ENCODE measurements at regions not wholly inside any gene's neighbourhood (a gene's known extent, or its start where the extent isn't known, plus 50 kb on each side); places are given as distances from the start of the nearest gene placed in this dataset.
"Not testable (repeated sequence)": the region's sequence is repeated elsewhere in the genome, so short reads cannot be mapped to it uniquely, and the experiment has no call there.

GRCh38 chr14:51457843-51458562 is 193.7 kb upstream of the FRMD6 start:
- DNase-seq (ENCODE audit: missing footprints) (no peak), ATAC-seq (no peak)
- intact Hi-C loops (cut with DNase I) = no loop called here

- ATAC-seq (no peak), DNase-seq (ENCODE audit: missing footprints) (no peak)
- intact Hi-C loops (cut with DNase I) = no loop called here
Measured at GRCh38 chr14:51458563-51458955, 193.2 kb upstream of the FRMD6 start.

DNA sequence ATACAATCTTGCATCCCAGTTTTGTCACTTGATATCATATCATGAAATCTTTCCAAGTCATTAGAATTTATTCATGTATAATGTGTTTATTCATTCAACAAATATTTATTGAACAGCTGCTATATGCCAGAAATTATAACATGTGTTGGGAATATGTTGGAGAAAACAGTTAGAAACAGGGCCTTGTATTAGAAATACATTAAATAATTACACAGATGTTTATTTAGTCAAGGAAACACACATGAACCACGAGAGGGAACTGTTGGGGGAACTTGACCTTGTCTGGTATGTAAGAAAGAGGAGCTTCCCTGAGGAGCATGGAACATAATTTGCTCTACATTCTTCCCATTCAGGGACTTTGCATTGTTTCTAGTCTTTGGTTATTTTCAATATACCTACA is 191.7 kb upstream of the FRMD6 start:
- DNase-seq (ENCODE audit: missing footprints) = no peak
- intact Hi-C loops (cut with DNase I) = no loop called here
- no peak for ATAC-seq

- ATAC-seq = no peak
- intact Hi-C loops (cut with DNase I) = no loop called here
- DNase-seq (ENCODE audit: missing footprints) = no peak
Measured at GRCh38 chr14:51462182-51462581, 189.5 kb upstream of the FRMD6 start.

DNA sequence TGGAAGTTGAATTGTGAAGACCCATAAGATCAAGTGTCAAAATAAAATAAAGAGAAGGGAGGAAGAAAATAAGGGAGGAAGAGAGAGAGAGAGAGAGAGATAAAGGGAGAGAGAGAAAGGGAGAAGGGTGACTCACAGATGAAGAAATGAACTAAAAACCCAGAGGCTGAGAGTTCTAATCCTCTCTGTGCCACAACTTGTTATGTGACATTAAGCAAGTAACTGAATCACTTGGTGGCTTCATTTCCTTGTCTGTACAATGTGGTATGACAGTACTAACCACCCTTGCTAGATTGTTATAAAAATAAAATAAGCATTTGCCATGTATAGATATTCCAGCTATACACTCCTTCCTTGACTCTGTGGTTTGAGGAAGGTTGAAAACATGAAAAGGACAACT is 189.0 kb upstream of the FRMD6 start:
- DNase-seq (ENCODE audit: missing footprints) (no peak), ATAC-seq (no peak)
- intact Hi-C loops (cut with DNase I) = no loop called here

DNA sequence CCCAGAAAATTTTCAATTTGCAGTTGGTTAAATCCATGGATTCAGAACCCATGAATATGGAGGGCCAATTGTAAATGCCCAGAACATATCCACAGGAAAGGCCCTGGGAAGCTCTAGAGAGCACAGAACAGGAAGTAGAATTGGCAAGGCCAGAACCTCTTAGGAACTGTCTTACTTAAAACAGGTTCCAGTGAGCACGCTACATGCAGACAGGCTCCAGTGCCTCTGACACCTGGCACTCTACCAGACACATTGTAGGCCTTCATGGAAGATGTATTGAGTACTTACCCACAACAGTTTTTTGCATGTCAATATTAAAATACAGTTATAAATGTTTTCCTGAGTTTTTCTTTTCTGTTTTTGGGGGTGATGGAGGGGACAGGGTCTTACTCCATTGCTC is 188.2 kb upstream of the FRMD6 start:
- intact Hi-C loops (cut with DNase I) = no loop called here
- DNase-seq (ENCODE audit: missing footprints) (no peak), ATAC-seq (no peak)

DNA sequence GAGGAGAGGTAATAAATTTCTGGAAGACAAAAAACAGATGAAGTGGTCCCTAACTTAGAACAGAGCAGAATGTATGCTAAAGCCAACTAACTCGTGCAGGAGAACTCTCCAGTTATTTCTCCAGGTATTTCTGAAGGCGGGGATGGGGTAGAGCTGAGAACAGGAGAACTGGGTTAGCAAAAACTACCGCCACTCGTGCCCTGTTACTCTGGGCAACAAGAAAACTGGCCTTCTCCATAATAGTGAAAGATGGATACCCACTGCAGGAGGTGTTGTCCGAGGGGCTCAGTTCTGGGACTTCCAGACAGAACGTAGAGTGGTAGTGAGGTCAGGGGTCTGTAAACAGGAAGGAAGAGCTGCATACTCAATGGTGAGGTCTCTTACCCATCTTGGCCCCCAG is 187.3 kb upstream of the FRMD6 start:
- DNase-seq (ENCODE audit: missing footprints) = no peak
- intact Hi-C loops (cut with DNase I) = no loop called here
- no peak for ATAC-seq

- DNase-seq (ENCODE audit: missing footprints) (no peak), ATAC-seq (no peak)
- intact Hi-C loops (cut with DNase I) = no loop called here
Measured at GRCh38 chr14:51465486-51465885, 186.2 kb upstream of the FRMD6 start.

GRCh38 chr14:51467392-51467791 is 184.3 kb upstream of the FRMD6 start:
- intact Hi-C loops (cut with DNase I); ATAC-seq; DNase-seq (ENCODE audit: missing footprints): not testable (repeated sequence)

GRCh38 chr14:51468523-51468922 is 183.2 kb upstream of the FRMD6 start:
- intact Hi-C loops (cut with DNase I) = no loop called here
- DNase-seq (ENCODE audit: missing footprints) = no peak
- no peak for ATAC-seq

GRCh38 chr14:51472881-51473280 is 178.8 kb upstream of the FRMD6 start:
- ATAC-seq = no peak
- intact Hi-C loops (cut with DNase I) = no loop called here

DNA sequence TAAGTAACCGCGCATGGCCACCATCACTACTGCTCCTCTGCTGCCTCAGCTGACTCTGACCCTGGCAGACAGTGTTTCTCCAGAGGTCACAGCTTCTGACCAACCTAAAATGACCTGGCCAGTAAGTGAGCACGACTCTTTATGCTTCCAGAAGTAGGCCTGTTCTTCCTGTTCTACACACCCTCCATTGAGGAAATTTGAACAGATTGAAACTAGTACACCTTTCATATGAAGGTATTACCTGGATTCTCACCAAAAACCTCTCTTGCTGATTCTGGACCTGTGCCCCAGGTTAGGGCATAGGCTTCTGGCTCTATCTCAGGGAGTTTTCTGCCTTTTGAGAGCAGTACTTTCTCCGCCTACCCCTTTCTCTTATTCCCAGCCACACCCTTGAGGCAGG is 178.4 kb upstream of the FRMD6 start:
- ATAC-seq (no peak), DNase-seq (ENCODE audit: missing footprints) (no peak)

More at GRCh38 chr14:51472881-51473280, 178.8 kb upstream of the FRMD6 start:
- DNase-seq (ENCODE audit: missing footprints) = no peak

DNA sequence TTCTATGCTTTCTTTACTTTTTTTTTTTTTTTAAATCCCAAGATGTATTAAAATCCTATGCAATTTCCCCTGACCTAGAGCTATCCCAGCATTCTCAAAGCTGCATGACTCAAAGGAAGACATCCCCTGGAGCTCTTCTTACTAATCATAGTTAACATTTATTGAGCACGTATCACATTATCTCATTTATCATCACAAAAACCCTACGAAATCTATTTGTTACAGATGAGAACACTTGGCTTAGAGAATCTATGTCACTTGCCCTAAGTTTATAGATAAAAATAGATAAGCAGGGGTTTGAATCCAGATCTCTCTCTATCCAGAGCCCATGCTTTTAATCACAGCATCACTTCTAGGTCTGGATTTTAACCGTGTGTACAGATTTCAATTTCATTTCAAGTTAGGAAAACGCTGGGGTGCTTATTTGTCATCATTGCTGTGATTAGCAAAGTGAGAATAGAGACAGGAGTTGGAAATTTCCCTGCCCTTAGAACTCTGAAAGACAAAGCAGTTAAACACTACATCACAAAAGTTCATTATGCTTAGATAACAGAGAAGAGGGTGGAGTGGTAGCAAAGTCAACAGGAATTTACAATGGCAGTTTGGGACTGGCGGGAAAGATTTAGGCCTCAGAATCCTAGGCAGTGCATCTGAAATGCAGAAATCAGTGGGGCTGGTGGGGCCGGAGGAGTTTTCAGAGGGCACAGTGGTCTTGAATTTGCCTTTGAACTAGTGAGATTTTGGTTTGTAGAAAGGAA is 177.7 kb upstream of the FRMD6 start:
- ATAC-seq = no peak
- DNase-seq (ENCODE audit: missing footprints) = no peak
- intact Hi-C loops (cut with DNase I) = no loop called here

More for the DNA sequence above, 178.4 kb upstream of the FRMD6 start:
- intact Hi-C loops (cut with DNase I) = no loop called here

- intact Hi-C loops (cut with DNase I) = no loop called here
- DNase-seq (ENCODE audit: missing footprints) (no peak), ATAC-seq (no peak)
Measured at GRCh38 chr14:51474854-51475253, 176.9 kb upstream of the FRMD6 start.

DNA sequence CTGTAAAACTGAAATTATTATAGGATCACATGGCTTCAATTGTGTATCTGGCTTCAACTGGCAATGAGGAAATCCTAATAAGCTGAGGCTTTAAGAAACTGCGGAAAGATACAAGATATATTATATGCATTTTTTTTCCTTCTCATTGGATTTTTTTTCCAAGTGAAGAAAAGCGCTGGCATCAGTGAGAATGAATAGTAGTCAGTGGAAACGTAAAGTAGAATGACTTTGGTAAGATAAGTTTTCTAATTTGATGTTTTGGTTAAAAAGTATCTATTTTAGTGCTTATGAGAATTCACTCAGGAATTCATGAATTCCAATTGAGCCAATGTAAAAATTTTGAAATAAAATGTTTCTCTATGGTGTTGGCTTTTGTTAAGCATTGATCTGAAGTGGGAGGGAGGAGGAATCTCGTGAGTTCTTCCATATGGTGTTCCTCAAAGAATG is 173.5 kb upstream of the FRMD6 start:
- DNase-seq (ENCODE audit: missing footprints) = no peak
- intact Hi-C loops (cut with DNase I) = no loop called here
- no peak for ATAC-seq

DNA sequence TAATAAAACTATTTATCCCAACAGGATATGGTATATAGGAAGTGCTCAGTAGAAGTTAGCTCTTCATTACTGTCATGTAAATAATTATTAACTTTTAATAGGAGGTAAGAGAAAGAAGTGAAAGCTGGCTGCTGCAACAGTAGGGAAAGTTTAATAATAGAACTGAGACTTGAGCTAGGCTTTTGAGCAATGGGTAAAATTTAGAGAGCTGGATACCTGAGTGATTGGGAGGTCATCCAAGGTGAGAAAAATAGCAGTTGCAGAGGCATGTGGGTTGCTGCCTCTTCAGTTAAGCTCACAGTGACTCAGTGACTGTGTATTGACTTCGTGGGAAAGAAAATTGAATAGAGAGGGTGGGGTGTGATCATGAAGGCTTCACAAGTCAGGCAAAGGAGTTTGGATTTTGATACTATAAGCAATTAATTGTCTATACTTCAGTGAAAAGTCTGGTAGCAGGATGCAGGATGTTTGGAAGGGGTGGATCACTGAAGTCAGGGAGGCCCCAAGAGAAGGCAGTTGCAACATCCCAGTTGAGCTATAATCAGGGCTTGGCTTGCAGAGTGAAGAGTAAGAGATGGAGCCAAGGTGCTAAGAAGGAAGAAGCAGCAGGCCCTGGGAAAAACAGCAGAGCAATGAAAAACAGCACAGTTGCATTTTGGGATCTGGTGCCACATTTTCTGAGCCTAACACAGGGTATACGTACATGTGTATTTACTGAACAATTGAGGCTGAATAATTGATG is 172.0 kb upstream of the FRMD6 start:
- DNase-seq (ENCODE audit: missing footprints) (no peak), ATAC-seq (peak; percentile 93)
- intact Hi-C loops (cut with DNase I) = no loop called here

- intact Hi-C loops (cut with DNase I) = no loop called here
- no peak for ATAC-seq
- DNase-seq (ENCODE audit: missing footprints) = no peak
Measured at GRCh38 chr14:51481643-51482042, 170.1 kb upstream of the FRMD6 start.

DNA sequence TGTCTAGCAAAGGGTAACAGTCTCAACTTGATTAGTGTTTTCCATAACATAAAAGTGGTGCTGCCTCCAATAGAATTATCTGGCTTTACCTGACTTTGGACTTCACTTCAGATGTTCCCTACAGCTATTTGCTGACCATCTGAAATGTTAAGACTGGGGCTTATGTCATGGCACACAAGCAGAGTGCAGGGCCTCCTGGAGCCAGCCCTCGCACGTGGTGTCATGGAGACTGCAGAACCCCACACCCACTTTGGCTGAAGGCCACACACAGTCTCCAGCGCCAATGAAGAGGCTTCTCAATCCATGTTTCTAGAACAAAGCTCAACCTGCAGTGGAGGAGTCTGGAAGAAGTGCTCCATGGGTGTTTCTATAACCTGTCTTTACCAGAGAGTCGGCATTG is 169.6 kb upstream of the FRMD6 start:
- ATAC-seq (no peak), DNase-seq (ENCODE audit: missing footprints) (no peak)
- intact Hi-C loops (cut with DNase I) = no loop called here

- ATAC-seq (no peak), DNase-seq (ENCODE audit: missing footprints) (no peak)
- intact Hi-C loops (cut with DNase I) = no loop called here
Measured at GRCh38 chr14:51484485-51484884, 167.2 kb upstream of the FRMD6 start.

DNA sequence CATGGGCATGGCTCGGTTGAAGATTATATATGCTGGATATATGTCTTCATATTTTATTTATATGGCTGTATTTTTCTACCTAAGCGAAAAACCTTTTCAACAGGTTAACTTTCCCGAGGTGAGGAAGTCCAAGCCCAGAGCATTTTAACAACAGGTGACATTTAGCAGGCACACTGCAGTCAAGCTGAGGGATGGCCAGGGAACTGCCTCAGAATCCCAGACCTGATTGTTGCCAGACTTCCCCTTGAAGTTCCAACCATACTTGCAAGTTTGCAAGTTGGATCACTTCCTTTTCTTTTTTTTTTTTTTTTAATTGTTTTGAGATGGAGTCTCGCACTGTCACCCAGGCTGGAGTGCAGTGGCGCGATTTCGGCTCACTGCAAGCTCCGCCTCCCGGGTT is 166.0 kb upstream of the FRMD6 start:
- intact Hi-C loops (cut with DNase I) = no loop called here
- ATAC-seq (no peak), DNase-seq (ENCODE audit: missing footprints) (no peak)
